Loucy (cell line): ENCODE measurements at regions not wholly inside any gene's neighbourhood (a gene's known extent, or its start where the extent isn't known, plus 50 kb on each side); places are given as distances from the start of the nearest gene placed in this dataset.

Experiments used
- H2AFZ ChIP-seq: fragments of 200-600 bp; sonication (generic); 2 replicates; pipeline ENCODE4 v1.6.0; 2016; ENCODE audit warnings: antibody characterized with exemption, mild to moderate bottlenecking, low read length, moderate library complexity
- H3F3A ChIP-seq: fragments of 200-600 bp; 2 replicates; pipeline ENCODE4 v1.6.0; 2016; ENCODE audit warnings: antibody characterized with exemption, low read depth, mild to moderate bottlenecking
- H3K27me3 ChIP-seq: fragments of 200-600 bp; sonication (generic); 2 replicates; pipeline ENCODE4 v1.6.1; 2014; ENCODE audit warnings: low read length, mild to moderate bottlenecking; ENCODE audit not compliant: insufficient read depth, poor library complexity, severe bottlenecking
- H3K36me3 ChIP-seq: fragments of 200-600 bp; sonication (generic); 2 replicates; pipeline ENCODE4 v1.6.1; 2016; ENCODE audit warnings: low read length; ENCODE audit not compliant: insufficient read depth
- H3K4me1 ChIP-seq: fragments of 200-600 bp; sonication (generic); 2 replicates; pipeline ENCODE4 v1.5.1; 2014; ENCODE audit warnings: low read length, mild to moderate bottlenecking; ENCODE audit not compliant: insufficient read depth, poor library complexity, severe bottlenecking
- H3K4me2 ChIP-seq: fragments of 200-600 bp; sonication (generic); 2 replicates; pipeline ENCODE4 v1.6.0; 2014; ENCODE audit warnings: antibody characterized with exemption, low read length, low read depth, mild to moderate bottlenecking; ENCODE audit not compliant: poor library complexity, severe bottlenecking
- H3K4me3 ChIP-seq: fragments of 200-600 bp; sonication (generic); 2 replicates; pipeline ENCODE4 v1.5.1; 2014; ENCODE audit warnings: low read length, mild to moderate bottlenecking, mixed read lengths; ENCODE audit not compliant: poor library complexity, severe bottlenecking
- H3K79me2 ChIP-seq: fragments of 200-600 bp; sonication (generic); 2 replicates; pipeline ENCODE4 v1.6.1; 2014; ENCODE audit warnings: low read length; ENCODE audit not compliant: insufficient read depth
- H3K9ac ChIP-seq: fragments of 200-600 bp; sonication (generic); 2 replicates; pipeline ENCODE4 v1.6.0; 2014; ENCODE audit warnings: mild to moderate bottlenecking, low read depth, low read length, moderate library complexity; ENCODE audit not compliant: poor library complexity, severe bottlenecking
- H3K9me2 ChIP-seq: fragments of 200-600 bp; sonication (generic); replicated peaks from 2 replicates; pipeline ENCODE4 v1.6.1; 2016; ENCODE audit warnings: low read depth, low read length, mixed read lengths
- H3K9me3 ChIP-seq: fragments of 200-600 bp; sonication (generic); 2 replicates; pipeline ENCODE4 v1.6.1; 2014; ENCODE audit warnings: mild to moderate bottlenecking, antibody characterized with exemption, low read length, low read depth; ENCODE audit not compliant: insufficient read depth
- H4K20me1 ChIP-seq: fragments of 200-600 bp; sonication (generic); 2 replicates; pipeline ENCODE4 v1.6.0; 2014; ENCODE audit warnings: antibody characterized with exemption, low read length, mild to moderate bottlenecking; ENCODE audit not compliant: insufficient read depth, poor library complexity, severe bottlenecking
- CTCF ChIP-seq: fragments of 200-600 bp; sonication (generic); conservative IDR thresholded peaks from 2 replicates; pipeline ENCODE4 v1.5.1; 2014; ENCODE audit warnings: mild to moderate bottlenecking, antibody characterized with exemption, low read length
- EZH2phosphoT487 ChIP-seq: fragments of 200-600 bp; IDR thresholded peaks from 2 replicates; pipeline ENCODE4 v1.6.1; 2018; ENCODE audit warnings: antibody characterized with exemption, mild to moderate bottlenecking, moderate library complexity, borderline replicate concordance

- Histone ChIP-seq H3K27me3 (no peaks in the 10 kb centered on the region), H3K4me2 (no peak overlapping the region), H3K36me3 (no peaks in the 10 kb centered on the region), H3K9ac (no peak overlapping the region), H3K79me2 (no peaks in the 10 kb centered on the region), H3K4me3 (no peak overlapping the region), H3F3A (no peaks in the 10 kb centered on the region), H3K9me3 (no peaks in the 10 kb centered on the region), H2AFZ (no peak overlapping the region), H4K20me1 (no peaks in the 10 kb centered on the region), H3K4me1 (no peaks in the 10 kb centered on the region), H3K9me2 (no peaks in the 10 kb centered on the region)
- no peak for TF ChIP-seq EZH2phosphoT487
- no peak for TF ChIP-seq CTCF
Observed at GRCh38 chr9:111186021-111186530, 143.9 kb downstream of the OR2K2 start.

GRCh38 chr9:111180811-111181210 is 142.5 kb upstream of the LPAR1 start:
- TF ChIP-seq EZH2phosphoT487, result no peak
- TF ChIP-seq CTCF, result no peak
- Histone ChIP-seq H3K79me2 (no peaks in the 10 kb centered on the region), H2AFZ (no peak overlapping the region), H3K27me3 (no peaks in the 10 kb centered on the region), H3K4me3 (no peak overlapping the region), H3K36me3 (no peaks in the 10 kb centered on the region), H3K9me3 (no peaks in the 10 kb centered on the region), H3F3A (no peaks in the 10 kb centered on the region), H3K4me2 (no peak overlapping the region), H4K20me1 (no peaks in the 10 kb centered on the region), H3K9ac (no peak overlapping the region), H3K4me1 (no peaks in the 10 kb centered on the region), H3K9me2 (no peaks in the 10 kb centered on the region)

GRCh38 chr9:111179577-111179976 is 141.3 kb upstream of the LPAR1 start:
- no peaks in the 10 kb centered on the region for H3K9me3 ChIP-seq
- no peaks in the 10 kb centered on the region for H3K79me2 ChIP-seq
- no peaks in the 10 kb centered on the region for H3K9me2 ChIP-seq
- no peaks in the 10 kb centered on the region for H3K4me1 ChIP-seq
- H3F3A ChIP-seq, result no peaks in the 10 kb centered on the region
- H3K4me2 ChIP-seq, result no peak overlapping the region
- no peak for TF ChIP-seq EZH2phosphoT487
- TF ChIP-seq CTCF, result no peak
- H3K9ac ChIP-seq, result no peak overlapping the region
- H4K20me1 ChIP-seq, result no peaks in the 10 kb centered on the region
- H3K36me3 ChIP-seq, result no peaks in the 10 kb centered on the region
- no peaks in the 10 kb centered on the region for H3K27me3 ChIP-seq
- no peak overlapping the region for H3K4me3 ChIP-seq
- no peak overlapping the region for H2AFZ ChIP-seq
